ENCODE measurements at regions not wholly inside any gene's neighbourhood (a gene's known extent, or its start where the extent isn't known, plus 50 kb on each side); places are given as distances from the start of the nearest gene placed in this dataset.
"Not testable (repeated sequence)": the region's sequence is repeated elsewhere in the genome, so short reads cannot be mapped to it uniquely, and the experiment has no call there.

DNA sequence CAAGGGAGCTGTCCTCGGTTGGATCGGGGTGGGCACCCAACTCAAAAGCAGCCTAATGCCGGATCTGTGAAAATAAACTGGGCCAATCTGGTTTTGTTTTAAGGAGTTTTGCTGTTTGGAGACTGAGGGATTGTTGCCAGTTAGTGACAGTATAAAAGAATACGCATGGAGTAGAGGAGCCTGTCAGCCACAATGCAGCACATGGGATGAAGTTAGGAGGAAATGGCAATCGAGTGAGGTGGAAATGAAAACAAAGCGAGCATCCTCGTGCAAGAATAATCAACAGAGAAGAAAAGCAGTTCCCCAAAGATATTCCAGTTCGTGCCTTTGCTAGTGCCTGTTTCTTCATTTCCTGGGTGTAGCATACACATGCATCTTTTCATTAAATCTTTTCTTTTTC lies 108.4 kb upstream of the RORA start:
- Histone ChIP-seq H3K27ac (no peak overlapping the region), H3K9me3 (no peaks in the 10 kb centered on the region), H3K36me3 (no peaks in the 10 kb centered on the region), H3K4me1 (no peaks in the 10 kb centered on the region), H3K27me3 (no peaks in the 10 kb centered on the region), H3K4me3 (replicated peaks in 1 of 3) (no peak overlapping the region)
- TF ChIP-seq CTCF (IDR thresholded peaks at IDR 0.05), result no peak
- intact Hi-C loops (cut with DNase I), result no loop called here
- no peak for DNase-seq
- WGBS, 2 donors, result 67 to 73% methylated on average over 8 of the region's 8 CpGs

GRCh38 chr15:61336026-61336638 lies 107.0 kb upstream of the RORA start:
- no peaks in the 10 kb centered on the region for H3K36me3 ChIP-seq
- DNase-seq, result no peak
- H3K27ac ChIP-seq, result no peak overlapping the region
- intact Hi-C loops (cut with DNase I), result no loop called here
- WGBS, 2 donors, result 93 to 95% methylated on average over 3 of the region's 3 CpGs
- no peaks in the 10 kb centered on the region for H3K9me3 ChIP-seq
- TF ChIP-seq POLR2A (IDR thresholded peaks at IDR 0.05), result no peak
- TF ChIP-seq CTCF (IDR thresholded peaks at IDR 0.05), result no peak
- no peak overlapping the region for H3K4me3 ChIP-seq (replicated peaks in 1 of 3)
- H3K4me1 ChIP-seq, result no peaks in the 10 kb centered on the region
- no peaks in the 10 kb centered on the region for H3K27me3 ChIP-seq

DNA sequence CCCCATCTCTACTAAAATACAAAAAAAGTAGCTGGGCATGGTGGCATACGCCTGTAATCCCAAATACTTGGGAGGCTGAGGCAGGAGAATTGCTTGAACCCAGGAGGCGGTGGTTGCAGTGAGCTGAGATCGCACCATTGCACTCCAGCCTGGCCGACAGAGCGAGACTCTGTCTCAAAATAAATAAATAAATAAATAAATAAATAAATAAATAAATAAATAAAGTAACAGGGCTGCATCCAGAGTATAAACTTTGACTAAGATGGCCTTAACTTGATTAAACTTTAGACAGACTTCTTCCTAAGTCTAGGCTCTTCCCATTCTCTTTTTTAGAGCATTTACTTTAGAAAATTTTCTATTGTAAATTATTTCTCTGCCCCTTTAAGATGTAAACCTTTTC lies 105.6 kb upstream of the RORA start:
- H3K9me3 ChIP-seq; H3K36me3 ChIP-seq; H3K4me3 ChIP-seq (replicated peaks in 1 of 3); H3K4me1 ChIP-seq; H3K27ac ChIP-seq; intact Hi-C loops (cut with DNase I); H3K27me3 ChIP-seq; DNase-seq: not testable (repeated sequence)
- 95 to 96% methylated on average over 5 of the region's 5 CpGs for WGBS, 2 donors

DNA sequence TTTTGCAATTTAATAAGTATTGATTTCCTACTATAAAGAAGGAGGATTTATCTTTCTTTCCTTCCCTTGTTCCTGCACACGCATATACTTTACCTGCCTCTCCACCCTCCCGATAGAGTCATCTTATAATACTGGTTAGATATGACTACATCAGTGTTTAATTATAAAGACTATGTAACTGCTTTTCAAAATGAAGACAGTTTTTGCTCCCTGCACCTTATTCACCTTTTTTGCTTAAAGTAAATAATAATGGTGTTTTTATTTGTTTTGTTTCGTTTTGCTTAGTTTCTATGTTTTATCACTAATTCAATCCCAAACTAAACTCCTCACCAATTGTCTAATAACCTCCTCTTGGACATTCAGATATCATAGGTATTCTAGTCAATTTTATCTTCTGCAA lies 101.9 kb upstream of the RORA start:
- Histone ChIP-seq H3K27ac (no peak overlapping the region), H3K27me3 (no peaks in the 10 kb centered on the region), H3K4me1 (no peaks in the 10 kb centered on the region), H3K4me3 (replicated peaks in 1 of 3) (no peak overlapping the region), H3K9me3 (no peaks in the 10 kb centered on the region), H3K36me3 (no peaks in the 10 kb centered on the region)
- TF ChIP-seq POLR2A (IDR thresholded peaks at IDR 0.05), result no peak
- TF ChIP-seq CTCF (IDR thresholded peaks at IDR 0.05), result no peak
- intact Hi-C loops (cut with DNase I), result no loop called here
- WGBS, 2 donors, result 91 to 93% methylated on average over 3 of the region's 3 CpGs
- DNase-seq, result no peak

GRCh38 chr15:61327019-61327631 lies 98.0 kb upstream of the RORA start:
- TF ChIP-seq CTCF (IDR thresholded peaks at IDR 0.05), result no peak
- no peak for TF ChIP-seq POLR2A (IDR thresholded peaks at IDR 0.05)
- intact Hi-C loops (cut with DNase I), result no loop called here
- no peak overlapping the region for H3K27ac ChIP-seq

More at GRCh38 chr15:61327019-61327631, 98.0 kb upstream of the RORA start:
- peak; percentile 7 to 15 for DNase-seq
- 53 to 62% methylated on average over 8 of the region's 8 CpGs for WGBS, 2 donors
- H3K4me1 ChIP-seq, result no peaks in the 10 kb centered on the region
- no peaks in the 10 kb centered on the region for H3K27me3 ChIP-seq
- no peaks in the 10 kb centered on the region for H3K9me3 ChIP-seq
- H3K4me3 ChIP-seq (replicated peaks in 1 of 3), result no peak overlapping the region
- H3K36me3 ChIP-seq, result no peaks in the 10 kb centered on the region
